ENCODE measurements at regions not wholly inside any gene's neighbourhood (a gene's known extent, or its start where the extent isn't known, plus 50 kb on each side); places are given as distances from the start of the nearest gene placed in this dataset.

DNA sequence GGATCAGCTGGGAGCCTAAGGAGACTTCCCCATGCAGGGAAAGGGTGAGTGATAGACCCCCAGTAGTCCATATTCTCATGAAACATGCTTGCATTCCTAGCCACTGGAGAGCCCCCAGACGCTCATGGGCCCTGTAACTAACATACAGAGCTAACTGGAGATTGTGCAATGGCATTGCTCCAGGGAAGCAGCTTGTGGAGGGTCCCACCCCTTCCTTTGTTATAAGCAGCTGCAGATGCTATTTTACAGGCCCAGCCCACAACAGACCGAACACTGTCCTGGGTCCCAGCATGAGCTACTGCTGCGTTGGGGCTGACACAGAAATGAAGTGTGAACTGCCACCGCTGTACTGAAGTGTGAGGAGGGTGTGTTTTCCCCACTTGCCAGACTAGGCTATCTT lies 1465.7 kb upstream of the DIAPH2 start:
- no peak for DNase-seq
- H3K27ac Mint-ChIP-seq (ENCODE audit: unreplicated experiment), result no peak overlapping the region
- no peaks in the 10 kb centered on the region for H3K36me3 Mint-ChIP-seq (ENCODE audit: unreplicated experiment)
- no peak for TF ChIP-seq CTCF (IDR thresholded peaks at IDR 0.05; ENCODE audit: partially characterized antibody, unreplicated experiment)
- no peaks in the 10 kb centered on the region for H3K27me3 Mint-ChIP-seq (ENCODE audit: unreplicated experiment)
- H3K4me3 Mint-ChIP-seq (ENCODE audit: unreplicated experiment), result no peak overlapping the region
- H3K9me3 Mint-ChIP-seq (ENCODE audit: unreplicated experiment), result no peaks in the 10 kb centered on the region
- H3K4me1 Mint-ChIP-seq (ENCODE audit: low read depth, unreplicated experiment), result no peaks in the 10 kb centered on the region

GRCh38 chrX:95248386-95248785 lies 1436.3 kb upstream of the DIAPH2 start:
- Mint-ChIP-seq H3K27ac (ENCODE audit: unreplicated experiment) (no peak overlapping the region), H3K4me3 (ENCODE audit: unreplicated experiment) (no peak overlapping the region), H3K9me3 (ENCODE audit: unreplicated experiment) (no peaks in the 10 kb centered on the region), H3K36me3 (ENCODE audit: unreplicated experiment) (no peaks in the 10 kb centered on the region), H3K27me3 (ENCODE audit: unreplicated experiment) (no peaks in the 10 kb centered on the region), H3K4me1 (ENCODE audit: low read depth, unreplicated experiment) (no peaks in the 10 kb centered on the region)
- no peak for TF ChIP-seq CTCF (IDR thresholded peaks at IDR 0.05; ENCODE audit: partially characterized antibody, unreplicated experiment)
- DNase-seq, result no peak

- Mint-ChIP-seq H3K27me3 (ENCODE audit: unreplicated experiment) (no peaks in the 10 kb centered on the region), H3K4me3 (ENCODE audit: unreplicated experiment) (no peak overlapping the region), H3K4me1 (ENCODE audit: low read depth, unreplicated experiment) (no peaks in the 10 kb centered on the region), H3K36me3 (ENCODE audit: unreplicated experiment) (no peaks in the 10 kb centered on the region), H3K9me3 (ENCODE audit: unreplicated experiment) (no peaks in the 10 kb centered on the region), H3K27ac (ENCODE audit: unreplicated experiment) (no peak overlapping the region)
- no peak for DNase-seq
- TF ChIP-seq CTCF (IDR thresholded peaks at IDR 0.05; ENCODE audit: partially characterized antibody, unreplicated experiment), result no peak
Observed at GRCh38 chrX:95290455-95290854, 1394.2 kb upstream of the DIAPH2 start.

DNA sequence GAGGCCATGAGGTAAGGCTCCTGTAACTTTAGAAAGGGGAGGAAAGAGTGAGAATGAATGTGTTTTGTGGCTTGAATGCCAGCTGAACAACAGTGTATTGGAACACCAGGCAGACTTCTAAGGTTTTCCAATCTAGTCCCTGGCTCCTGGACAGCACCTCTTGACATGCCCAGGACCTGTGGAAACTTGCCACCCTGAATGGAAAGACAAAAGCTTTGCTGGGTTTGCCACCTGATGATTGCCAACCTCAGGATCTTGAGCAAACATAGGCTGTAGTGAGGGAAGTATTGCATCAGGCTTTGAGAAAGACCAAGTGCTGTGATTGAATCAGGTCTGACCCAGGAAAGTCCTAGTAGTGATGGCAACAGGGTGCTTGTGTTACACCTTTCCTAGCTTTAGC lies 1393.1 kb upstream of the DIAPH2 start:
- Mint-ChIP-seq H3K4me3 (ENCODE audit: unreplicated experiment) (no peak overlapping the region), H3K9me3 (ENCODE audit: unreplicated experiment) (no peaks in the 10 kb centered on the region), H3K36me3 (ENCODE audit: unreplicated experiment) (no peaks in the 10 kb centered on the region), H3K27me3 (ENCODE audit: unreplicated experiment) (no peaks in the 10 kb centered on the region), H3K4me1 (ENCODE audit: low read depth, unreplicated experiment) (no peaks in the 10 kb centered on the region), H3K27ac (ENCODE audit: unreplicated experiment) (no peak overlapping the region)
- no peak for DNase-seq
- TF ChIP-seq CTCF (IDR thresholded peaks at IDR 0.05; ENCODE audit: partially characterized antibody, unreplicated experiment), result no peak

DNA sequence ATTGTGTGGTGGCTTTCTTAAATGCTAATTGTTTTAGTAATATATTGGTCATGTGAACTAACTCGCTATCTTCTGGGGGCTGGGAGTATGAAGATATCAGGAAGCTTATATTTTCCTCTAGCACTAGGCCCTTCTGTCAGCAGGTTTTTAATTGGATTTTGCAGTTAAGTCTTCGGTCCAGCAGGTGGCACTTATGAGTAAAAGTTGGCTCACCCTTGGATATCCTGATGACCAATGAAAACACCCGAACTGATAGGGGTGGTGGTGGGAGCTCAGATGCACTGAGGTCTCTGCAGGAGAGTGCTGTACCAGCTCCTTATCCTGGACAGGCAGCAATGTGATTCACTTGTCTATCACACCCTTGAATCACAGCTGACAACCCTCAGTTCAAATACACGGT lies 1365.8 kb upstream of the DIAPH2 start:
- H3K36me3 Mint-ChIP-seq (ENCODE audit: unreplicated experiment), result no peaks in the 10 kb centered on the region

More for the DNA sequence above, 1365.8 kb upstream of the DIAPH2 start:
- TF ChIP-seq CTCF (IDR thresholded peaks at IDR 0.05; ENCODE audit: partially characterized antibody, unreplicated experiment), result peak; percentile 30
- Mint-ChIP-seq H3K27ac (ENCODE audit: unreplicated experiment) (no peak overlapping the region), H3K9me3 (ENCODE audit: unreplicated experiment) (no peaks in the 10 kb centered on the region), H3K27me3 (ENCODE audit: unreplicated experiment) (no peaks in the 10 kb centered on the region), H3K4me1 (ENCODE audit: low read depth, unreplicated experiment) (no peaks in the 10 kb centered on the region), H3K4me3 (ENCODE audit: unreplicated experiment) (no peak overlapping the region)
- DNase-seq, result no peak

Data from glutamatergic neuron (in vitro differentiated cells).